Ammon's horn (tissue), 1 donor: ENCODE measurements at regions not wholly inside any gene's neighbourhood (a gene's known extent, or its start where the extent isn't known, plus 50 kb on each side); places are given as distances from the start of the nearest gene placed in this dataset.
A peak's percentile ranks its signal among the peaks of the same experiment; 100 is the strongest.
"Not testable (repeated sequence)": the region's sequence is repeated elsewhere in the genome, so short reads cannot be mapped to it uniquely, and the experiment has no call there.

Experiments
- DNase-seq: peaks from one replicate; pipeline ENCODE4 v3.0.0-alpha.2; 2016; ENCODE audit warnings: low spot score

- DNase-seq, result no peak
Observed at GRCh38 chr2:8118940-8119781, 562.7 kb upstream of the ID2 start.

- DNase-seq, result no peak
Observed at GRCh38 chr2:8119782-8120505, 561.9 kb upstream of the ID2 start.

- no peak for DNase-seq
Observed at GRCh38 chr2:8120506-8120860, 561.4 kb upstream of the ID2 start.

GRCh38 chr2:8121022-8121825 is 560.6 kb upstream of the ID2 start:
- DNase-seq, result no peak

GRCh38 chr2:8121826-8122513 is 559.9 kb upstream of the ID2 start:
- DNase-seq, result no peak

- DNase-seq, result no peak
Observed at GRCh38 chr2:8122520-8122919, 559.3 kb upstream of the ID2 start.

GRCh38 chr2:8123464-8123863 is 558.4 kb upstream of the ID2 start:
- no peak for DNase-seq

- no peak for DNase-seq
Observed at GRCh38 chr2:8125741-8126711, 555.8 kb upstream of the ID2 start.

- no peak for DNase-seq
Observed at GRCh38 chr2:8126783-8127182, 555.1 kb upstream of the ID2 start.

- not testable (repeated sequence) for DNase-seq
Observed at GRCh38 chr2:8131423-8131822, 550.4 kb upstream of the ID2 start.

GRCh38 chr2:8132351-8132831 is 549.5 kb upstream of the ID2 start:
- DNase-seq, result peak; percentile 75

- no peak for DNase-seq
Observed at GRCh38 chr2:8132879-8133278, 549.0 kb upstream of the ID2 start.

GRCh38 chr2:8133363-8133762 is 548.5 kb upstream of the ID2 start:
- no peak for DNase-seq

- DNase-seq, result no peak
Observed at GRCh38 chr2:8133913-8134472, 547.9 kb upstream of the ID2 start.

- DNase-seq, result no peak
Observed at GRCh38 chr2:8134473-8134932, 547.4 kb upstream of the ID2 start.

GRCh38 chr2:8134985-8135682 is 546.7 kb upstream of the ID2 start:
- no peak for DNase-seq

GRCh38 chr2:8137801-8138200 is 544.1 kb upstream of the ID2 start:
- DNase-seq, result peak; percentile 21

- no peak for DNase-seq
Observed at GRCh38 chr2:8138525-8138922, 543.3 kb upstream of the ID2 start.

GRCh38 chr2:8138923-8139667 is 542.8 kb upstream of the ID2 start:
- peak; percentile 25 for DNase-seq
